Astrocyte (in vitro differentiated cells and primary cell): ENCODE measurements at regions not wholly inside any gene's neighbourhood (a gene's known extent, or its start where the extent isn't known, plus 50 kb on each side); places are given as distances from the start of the nearest gene placed in this dataset.

Source experiments
- DNase-seq: peaks from one replicate; pipeline ENCODE4 v3.0.0-alpha.2; 2010; ENCODE audit warnings: low read depth
- FAIRE-seq: peaks from 2 replicates; lab custom pipeline; 2011; peaks lifted over from hg19 to GRCh38; lab: Jason Lieb, UNC
- H2AFZ ChIP-seq: 2 replicates; pipeline ENCODE4 v1.6.0; 2012; ENCODE audit warnings: low read depth, low read length, inconsistent platforms
- H3K27ac ChIP-seq: 2 replicates; pipeline ENCODE4 v1.5.1; 2011; ENCODE audit warnings: low read depth, low read length, inconsistent platforms
- H3K27me3 ChIP-seq: 2 replicates; pipeline ENCODE4 v1.6.0; 2011; ENCODE audit warnings: low read length, inconsistent platforms; ENCODE audit not compliant: insufficient read depth
- H3K36me3 ChIP-seq: 2 replicates; pipeline ENCODE4 v1.5.1; 2011; ENCODE audit warnings: low read length, inconsistent platforms; ENCODE audit not compliant: insufficient read depth
- H3K4me1 ChIP-seq: 2 replicates; pipeline ENCODE4 v1.5.1; 2011; ENCODE audit warnings: low read length, inconsistent platforms; ENCODE audit not compliant: insufficient read depth
- H3K4me2 ChIP-seq: 2 replicates; pipeline ENCODE4 v1.6.0; 2012; ENCODE audit warnings: low read length, inconsistent platforms
- H3K4me3 ChIP-seq: 2 replicates; pipeline ENCODE4 v1.5.1; 2011; ENCODE audit warnings: low read depth, mild to moderate bottlenecking, low read length, inconsistent platforms; ENCODE audit not compliant: insufficient read depth
- H3K79me2 ChIP-seq: 2 replicates; pipeline ENCODE4 v1.6.0; 2012; ENCODE audit warnings: mild to moderate bottlenecking, low read length, inconsistent platforms; ENCODE audit not compliant: insufficient read depth
- H3K9ac ChIP-seq: 2 replicates; pipeline ENCODE4 v1.6.0; 2012; ENCODE audit warnings: mild to moderate bottlenecking, low read length, inconsistent platforms
- H3K9me3 ChIP-seq: 2 replicates; pipeline ENCODE4 v1.5.1; 2012; ENCODE audit warnings: low read depth, mild to moderate bottlenecking, low read length, inconsistent platforms; ENCODE audit not compliant: insufficient read depth
- H4K20me1 ChIP-seq: 2 replicates; pipeline ENCODE4 v1.6.0; 2012; ENCODE audit warnings: low read length, inconsistent platforms; ENCODE audit not compliant: insufficient read depth
- H3K27ac Mint-ChIP-seq: one replicate; pipeline ENCODE4 v1.8.0; 2021; ENCODE audit warnings: mild to moderate bottlenecking, mixed read lengths; ENCODE audit not compliant: unreplicated experiment
- H3K27me3 Mint-ChIP-seq: one replicate; pipeline ENCODE4 v1.8.0; 2021; ENCODE audit warnings: low read depth, mixed read lengths; ENCODE audit not compliant: unreplicated experiment
- H3K36me3 Mint-ChIP-seq: one replicate; pipeline ENCODE4 v1.8.0; 2021; ENCODE audit warnings: low read depth, mixed read lengths; ENCODE audit not compliant: unreplicated experiment
- H3K4me1 Mint-ChIP-seq: one replicate; pipeline ENCODE4 v1.8.0; 2021; ENCODE audit warnings: low read depth, mixed read lengths; ENCODE audit not compliant: unreplicated experiment
- H3K4me3 Mint-ChIP-seq: one replicate; pipeline ENCODE4 v1.8.0; 2021; ENCODE audit warnings: mild to moderate bottlenecking, moderate library complexity, mixed read lengths; ENCODE audit not compliant: unreplicated experiment
- H3K9me3 Mint-ChIP-seq: one replicate; pipeline ENCODE4 v1.8.0; 2021; ENCODE audit warnings: mild to moderate bottlenecking, mixed read lengths; ENCODE audit not compliant: unreplicated experiment
- EZH2 ChIP-seq: IDR thresholded peaks from 2 replicates; pipeline ENCODE4 v1.6.1; 2012; ENCODE audit warnings: mild to moderate bottlenecking, low read length, inconsistent platforms; ENCODE audit not compliant: insufficient read depth
- TF ChIP-seq, protein P1 (sequence below): IDR thresholded peaks from 2 replicates; pipeline ENCODE4 v1.5.1; 2011; ENCODE audit warnings: low read depth, mild to moderate bottlenecking, inconsistent platforms, low read length, moderate library complexity; ENCODE audit not compliant: insufficient read depth

DNA sequence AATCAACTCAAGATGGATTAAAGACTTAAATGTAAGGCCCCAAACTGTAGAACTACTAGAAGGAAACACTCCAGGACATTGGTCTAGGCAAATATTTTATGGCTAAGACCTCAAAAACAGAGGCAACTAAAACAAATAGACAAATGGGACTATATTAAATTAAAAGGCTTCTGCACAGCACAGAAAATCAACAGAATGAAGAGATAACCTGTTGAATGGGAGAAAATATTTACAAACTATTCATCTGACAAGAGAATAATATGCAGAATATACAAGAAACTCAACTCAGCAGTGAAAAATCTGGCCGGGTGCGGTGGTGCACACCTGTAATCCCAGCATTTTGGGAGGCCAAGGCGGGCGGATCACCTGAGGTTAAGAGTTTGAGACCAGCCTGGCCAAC, 84.1 kb upstream of the HNRNPU start:
- DNase-seq (no peak), FAIRE-seq (no peak)
- Histone ChIP-seq H3K27me3 (no peaks in the 10 kb centered on the region), H3K4me3 (no peak overlapping the region), H3K36me3 (no peaks in the 10 kb centered on the region), H3K4me2 (no peak overlapping the region), H4K20me1 (no peaks in the 10 kb centered on the region), H3K4me1 (no peaks in the 10 kb centered on the region), H2AFZ (no peak overlapping the region), H3K9ac (no peak overlapping the region), H3K79me2 (no peaks in the 10 kb centered on the region), H3K27ac (no peak overlapping the region), H3K9me3 (no peaks in the 10 kb centered on the region)
- Mint-ChIP-seq H3K9me3 (peaks cover 2% of the 10 kb centered on the region), H3K27ac (no peak overlapping the region), H3K27me3 (peaks cover 1% of the 10 kb centered on the region), H3K36me3 (no peaks in the 10 kb centered on the region), H3K4me1 (no peaks in the 10 kb centered on the region), H3K4me3 (no peak overlapping the region)
- TF ChIP-seq, protein P1, sequence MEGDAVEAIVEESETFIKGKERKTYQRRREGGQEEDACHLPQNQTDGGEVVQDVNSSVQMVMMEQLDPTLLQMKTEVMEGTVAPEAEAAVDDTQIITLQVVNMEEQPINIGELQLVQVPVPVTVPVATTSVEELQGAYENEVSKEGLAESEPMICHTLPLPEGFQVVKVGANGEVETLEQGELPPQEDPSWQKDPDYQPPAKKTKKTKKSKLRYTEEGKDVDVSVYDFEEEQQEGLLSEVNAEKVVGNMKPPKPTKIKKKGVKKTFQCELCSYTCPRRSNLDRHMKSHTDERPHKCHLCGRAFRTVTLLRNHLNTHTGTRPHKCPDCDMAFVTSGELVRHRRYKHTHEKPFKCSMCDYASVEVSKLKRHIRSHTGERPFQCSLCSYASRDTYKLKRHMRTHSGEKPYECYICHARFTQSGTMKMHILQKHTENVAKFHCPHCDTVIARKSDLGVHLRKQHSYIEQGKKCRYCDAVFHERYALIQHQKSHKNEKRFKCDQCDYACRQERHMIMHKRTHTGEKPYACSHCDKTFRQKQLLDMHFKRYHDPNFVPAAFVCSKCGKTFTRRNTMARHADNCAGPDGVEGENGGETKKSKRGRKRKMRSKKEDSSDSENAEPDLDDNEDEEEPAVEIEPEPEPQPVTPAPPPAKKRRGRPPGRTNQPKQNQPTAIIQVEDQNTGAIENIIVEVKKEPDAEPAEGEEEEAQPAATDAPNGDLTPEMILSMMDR, result no peak
- TF ChIP-seq EZH2, result no peak

DNA sequence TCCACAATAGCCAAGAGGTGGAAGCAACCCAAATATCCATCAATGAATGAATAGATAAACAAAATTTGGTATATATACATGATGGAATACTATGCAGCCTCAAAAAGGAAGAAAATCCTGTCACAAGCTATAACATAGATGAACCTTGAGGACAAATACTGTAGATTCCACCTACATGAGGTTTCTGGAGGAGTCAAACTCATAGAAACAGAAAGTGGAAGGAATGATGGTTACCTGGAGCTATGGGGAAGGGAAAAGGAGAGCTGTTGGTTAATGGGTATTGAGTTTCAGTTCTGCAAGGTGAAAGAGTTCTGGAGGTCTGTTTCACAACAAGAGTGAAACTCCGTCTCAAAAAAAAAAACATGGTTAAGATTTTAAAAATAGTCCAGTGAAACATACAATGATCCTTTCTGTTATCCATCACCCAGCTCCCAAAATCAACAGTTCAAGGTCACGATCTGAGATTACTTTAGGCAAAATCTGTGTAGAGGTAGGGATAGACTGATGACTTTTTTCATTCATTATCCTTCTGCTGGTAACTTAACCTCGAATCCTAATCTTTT, 80.8 kb upstream of the HNRNPU start:
- Mint-ChIP-seq H3K27me3 (peaks cover 1% of the 10 kb centered on the region), H3K9me3 (no peaks in the 10 kb centered on the region)
- FAIRE-seq, result no peak

DNA sequence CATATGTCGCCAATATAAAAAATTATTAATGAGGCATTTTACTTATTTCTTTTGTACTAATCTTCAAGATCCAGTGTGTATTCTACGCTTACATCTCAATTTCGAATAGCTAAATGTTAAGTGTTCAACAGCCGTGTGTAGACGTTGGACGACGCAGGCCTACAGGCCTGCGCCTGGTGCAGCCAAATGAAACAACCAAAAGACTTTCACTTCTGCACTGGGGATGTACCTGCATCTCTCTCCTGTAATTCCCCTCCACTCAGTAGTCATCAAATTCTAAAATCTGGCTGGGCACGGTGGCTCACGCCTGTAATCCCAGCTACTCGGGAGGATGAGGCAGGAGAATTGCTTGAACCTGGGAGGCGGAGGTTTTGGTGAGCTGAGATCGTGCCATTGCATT, 76.8 kb upstream of the HNRNPU start:
- Mint-ChIP-seq H3K4me1 (no peaks in the 10 kb centered on the region), H3K27ac (no peak overlapping the region), H3K9me3 (no peaks in the 10 kb centered on the region), H3K36me3 (no peaks in the 10 kb centered on the region), H3K4me3 (no peak overlapping the region), H3K27me3 (peaks cover 1% of the 10 kb centered on the region)
- Histone ChIP-seq H2AFZ (no peak overlapping the region), H3K36me3 (no peaks in the 10 kb centered on the region), H4K20me1 (no peaks in the 10 kb centered on the region), H3K9ac (no peak overlapping the region), H3K79me2 (no peaks in the 10 kb centered on the region), H3K4me2 (no peak overlapping the region), H3K4me3 (no peak overlapping the region), H3K27ac (no peak overlapping the region), H3K9me3 (no peaks in the 10 kb centered on the region), H3K27me3 (no peaks in the 10 kb centered on the region), H3K4me1 (no peaks in the 10 kb centered on the region)
- FAIRE-seq, result no peak
- DNase-seq, result no peak
- no peak for TF ChIP-seq EZH2
- TF ChIP-seq, protein P1, result no peak

More for the DNA sequence above, 80.8 kb upstream of the HNRNPU start:
- H3K27ac Mint-ChIP-seq, result no peak overlapping the region
- Histone ChIP-seq H3K79me2 (no peaks in the 10 kb centered on the region), H3K4me3 (no peak overlapping the region), H3K27ac (no peak overlapping the region), H3K9me3 (no peaks in the 10 kb centered on the region), H4K20me1 (no peaks in the 10 kb centered on the region), H3K36me3 (no peaks in the 10 kb centered on the region), H3K27me3 (no peaks in the 10 kb centered on the region), H3K4me1 (no peaks in the 10 kb centered on the region), H2AFZ (no peak overlapping the region), H3K9ac (no peak overlapping the region), H3K4me2 (no peak overlapping the region)
- no peak overlapping the region for H3K4me3 Mint-ChIP-seq
- DNase-seq, result no peak
- H3K36me3 Mint-ChIP-seq, result no peaks in the 10 kb centered on the region
- TF ChIP-seq, protein P1, result no peak
- TF ChIP-seq EZH2, result no peak
- no peaks in the 10 kb centered on the region for H3K4me1 Mint-ChIP-seq
